Astrocyte (in vitro differentiated cells and primary cell): ENCODE measurements at regions not wholly inside any gene's neighbourhood (a gene's known extent, or its start where the extent isn't known, plus 50 kb on each side); places are given as distances from the start of the nearest gene placed in this dataset.

Experiments used
- DNase-seq: peaks from one replicate; pipeline ENCODE4 v3.0.0-alpha.2; 2010; ENCODE audit warnings: low read depth
- FAIRE-seq: peaks from 2 replicates; lab custom pipeline; 2011; peaks lifted over from hg19 to GRCh38; lab: Jason Lieb, UNC
- H2AFZ ChIP-seq: 2 replicates; pipeline ENCODE4 v1.6.0; 2012; ENCODE audit warnings: low read depth, low read length, inconsistent platforms
- H3K27ac ChIP-seq: 2 replicates; pipeline ENCODE4 v1.5.1; 2011; ENCODE audit warnings: low read depth, low read length, inconsistent platforms
- H3K27me3 ChIP-seq: 2 replicates; pipeline ENCODE4 v1.6.0; 2011; ENCODE audit warnings: low read length, inconsistent platforms; ENCODE audit not compliant: insufficient read depth
- H3K36me3 ChIP-seq: 2 replicates; pipeline ENCODE4 v1.5.1; 2011; ENCODE audit warnings: low read length, inconsistent platforms; ENCODE audit not compliant: insufficient read depth
- H3K4me1 ChIP-seq: 2 replicates; pipeline ENCODE4 v1.5.1; 2011; ENCODE audit warnings: low read length, inconsistent platforms; ENCODE audit not compliant: insufficient read depth
- H3K4me2 ChIP-seq: 2 replicates; pipeline ENCODE4 v1.6.0; 2012; ENCODE audit warnings: low read length, inconsistent platforms
- H3K4me3 ChIP-seq: 2 replicates; pipeline ENCODE4 v1.5.1; 2011; ENCODE audit warnings: low read depth, mild to moderate bottlenecking, low read length, inconsistent platforms; ENCODE audit not compliant: insufficient read depth
- H3K79me2 ChIP-seq: 2 replicates; pipeline ENCODE4 v1.6.0; 2012; ENCODE audit warnings: mild to moderate bottlenecking, low read length, inconsistent platforms; ENCODE audit not compliant: insufficient read depth
- H3K9ac ChIP-seq: 2 replicates; pipeline ENCODE4 v1.6.0; 2012; ENCODE audit warnings: mild to moderate bottlenecking, low read length, inconsistent platforms
- H3K9me3 ChIP-seq: 2 replicates; pipeline ENCODE4 v1.5.1; 2012; ENCODE audit warnings: low read depth, mild to moderate bottlenecking, low read length, inconsistent platforms; ENCODE audit not compliant: insufficient read depth
- H4K20me1 ChIP-seq: 2 replicates; pipeline ENCODE4 v1.6.0; 2012; ENCODE audit warnings: low read length, inconsistent platforms; ENCODE audit not compliant: insufficient read depth
- H3K27ac Mint-ChIP-seq: one replicate; pipeline ENCODE4 v1.8.0; 2021; ENCODE audit warnings: mild to moderate bottlenecking, mixed read lengths; ENCODE audit not compliant: unreplicated experiment
- H3K27me3 Mint-ChIP-seq: one replicate; pipeline ENCODE4 v1.8.0; 2021; ENCODE audit warnings: low read depth, mixed read lengths; ENCODE audit not compliant: unreplicated experiment
- H3K36me3 Mint-ChIP-seq: one replicate; pipeline ENCODE4 v1.8.0; 2021; ENCODE audit warnings: low read depth, mixed read lengths; ENCODE audit not compliant: unreplicated experiment
- H3K4me1 Mint-ChIP-seq: one replicate; pipeline ENCODE4 v1.8.0; 2021; ENCODE audit warnings: low read depth, mixed read lengths; ENCODE audit not compliant: unreplicated experiment
- H3K4me3 Mint-ChIP-seq: one replicate; pipeline ENCODE4 v1.8.0; 2021; ENCODE audit warnings: mild to moderate bottlenecking, moderate library complexity, mixed read lengths; ENCODE audit not compliant: unreplicated experiment
- H3K9me3 Mint-ChIP-seq: one replicate; pipeline ENCODE4 v1.8.0; 2021; ENCODE audit warnings: mild to moderate bottlenecking, mixed read lengths; ENCODE audit not compliant: unreplicated experiment
- EZH2 ChIP-seq: IDR thresholded peaks from 2 replicates; pipeline ENCODE4 v1.6.1; 2012; ENCODE audit warnings: mild to moderate bottlenecking, low read length, inconsistent platforms; ENCODE audit not compliant: insufficient read depth
- TF ChIP-seq, protein P1 (sequence below): IDR thresholded peaks from 2 replicates; pipeline ENCODE4 v1.5.1; 2011; ENCODE audit warnings: low read depth, mild to moderate bottlenecking, inconsistent platforms, low read length, moderate library complexity; ENCODE audit not compliant: insufficient read depth

DNA sequence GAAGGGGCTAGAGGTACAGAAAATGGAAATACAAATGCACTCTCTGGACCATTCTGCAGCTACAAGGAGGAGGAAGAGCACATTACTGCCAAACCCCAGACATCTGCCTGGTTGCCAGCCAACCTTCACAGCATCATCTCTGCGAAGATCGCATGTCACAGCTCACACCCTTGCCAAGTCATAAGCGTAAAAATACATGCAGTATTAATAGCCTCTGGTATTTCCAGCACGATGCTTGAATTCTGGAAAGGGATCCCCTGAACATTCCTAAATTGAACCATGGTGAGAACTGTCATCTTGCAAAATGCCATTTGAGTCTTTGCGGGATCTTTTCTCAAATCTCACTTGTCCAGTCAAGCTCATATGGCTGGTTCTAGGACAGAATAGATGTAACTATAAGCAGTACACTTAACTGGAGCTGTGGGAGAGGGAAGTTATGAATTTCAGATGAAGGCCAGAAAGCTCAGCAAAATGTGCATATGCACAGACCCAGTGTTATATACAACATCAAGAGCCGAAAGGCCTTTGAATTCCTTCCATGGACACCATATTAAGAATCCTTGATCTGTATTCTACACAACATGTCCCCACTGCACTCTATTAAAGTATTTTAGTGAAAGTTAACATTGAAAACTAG lies 211.6 kb downstream of the DUSP6 start:
- H3K4me1 ChIP-seq = no peaks in the 10 kb centered on the region
- Mint-ChIP-seq H3K9me3 (no peaks in the 10 kb centered on the region), H3K4me1 (peaks cover 4% of the 10 kb centered on the region), H3K27ac (no peak overlapping the region), H3K27me3 (no peaks in the 10 kb centered on the region), H3K36me3 (no peaks in the 10 kb centered on the region), H3K4me3 (no peak overlapping the region)
- no peaks in the 10 kb centered on the region for H4K20me1 ChIP-seq
- H3K79me2 ChIP-seq = no peaks in the 10 kb centered on the region
- H3K36me3 ChIP-seq = no peaks in the 10 kb centered on the region
- H3K9ac ChIP-seq = no peak overlapping the region
- H3K27ac ChIP-seq = no peak overlapping the region
- DNase-seq (peak; percentile 52), FAIRE-seq (peak; percentile 9)
- H2AFZ ChIP-seq = no peak overlapping the region
- no peaks in the 10 kb centered on the region for H3K27me3 ChIP-seq
- no peak for TF ChIP-seq EZH2
- TF ChIP-seq, protein P1, sequence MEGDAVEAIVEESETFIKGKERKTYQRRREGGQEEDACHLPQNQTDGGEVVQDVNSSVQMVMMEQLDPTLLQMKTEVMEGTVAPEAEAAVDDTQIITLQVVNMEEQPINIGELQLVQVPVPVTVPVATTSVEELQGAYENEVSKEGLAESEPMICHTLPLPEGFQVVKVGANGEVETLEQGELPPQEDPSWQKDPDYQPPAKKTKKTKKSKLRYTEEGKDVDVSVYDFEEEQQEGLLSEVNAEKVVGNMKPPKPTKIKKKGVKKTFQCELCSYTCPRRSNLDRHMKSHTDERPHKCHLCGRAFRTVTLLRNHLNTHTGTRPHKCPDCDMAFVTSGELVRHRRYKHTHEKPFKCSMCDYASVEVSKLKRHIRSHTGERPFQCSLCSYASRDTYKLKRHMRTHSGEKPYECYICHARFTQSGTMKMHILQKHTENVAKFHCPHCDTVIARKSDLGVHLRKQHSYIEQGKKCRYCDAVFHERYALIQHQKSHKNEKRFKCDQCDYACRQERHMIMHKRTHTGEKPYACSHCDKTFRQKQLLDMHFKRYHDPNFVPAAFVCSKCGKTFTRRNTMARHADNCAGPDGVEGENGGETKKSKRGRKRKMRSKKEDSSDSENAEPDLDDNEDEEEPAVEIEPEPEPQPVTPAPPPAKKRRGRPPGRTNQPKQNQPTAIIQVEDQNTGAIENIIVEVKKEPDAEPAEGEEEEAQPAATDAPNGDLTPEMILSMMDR = no peak
- no peaks in the 10 kb centered on the region for H3K9me3 ChIP-seq
- no peak overlapping the region for H3K4me2 ChIP-seq
- no peak overlapping the region for H3K4me3 ChIP-seq

DNA sequence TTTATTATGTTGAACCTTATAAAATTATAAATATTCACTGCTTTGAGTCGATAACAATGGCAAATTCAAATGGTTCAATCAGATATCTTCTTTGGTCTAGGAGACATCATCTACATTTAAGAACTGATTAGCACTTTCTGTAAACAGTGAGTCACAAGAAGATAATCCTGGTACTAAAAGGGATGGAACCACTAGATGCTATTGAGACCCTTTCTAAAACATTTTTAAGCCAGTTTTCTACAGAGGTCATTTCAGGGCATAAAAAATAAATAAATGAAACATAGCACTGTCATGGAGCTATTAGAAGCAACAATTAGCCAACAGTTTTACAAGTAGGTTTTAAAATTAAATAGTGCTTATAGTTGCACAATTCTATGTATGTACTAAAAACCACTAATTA lies 212.2 kb downstream of the DUSP6 start:
- no peak overlapping the region for H3K27ac Mint-ChIP-seq
- DNase-seq = no peak
- H3K79me2 ChIP-seq = no peaks in the 10 kb centered on the region

DNA sequence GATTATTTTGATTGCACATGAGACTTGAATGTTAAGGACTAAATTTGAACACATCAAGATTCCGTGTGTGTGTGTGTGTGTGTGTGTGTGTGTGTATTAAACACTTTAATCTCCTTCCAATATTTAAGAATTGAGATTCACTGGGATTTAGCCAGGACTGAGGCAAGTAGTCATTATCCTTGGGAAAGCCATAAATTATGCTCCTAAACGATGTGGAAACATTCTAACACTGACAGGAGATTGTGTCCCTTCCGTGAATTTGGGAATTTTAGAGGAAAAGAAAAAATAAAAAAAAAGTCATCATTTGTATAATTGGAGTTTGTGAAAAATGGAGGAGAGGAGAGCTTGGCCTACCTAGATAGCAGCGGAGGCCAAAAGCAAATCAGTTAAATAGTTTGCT lies 212.9 kb downstream of the DUSP6 start:
- Histone ChIP-seq H3K27me3 (no peaks in the 10 kb centered on the region), H3K4me2 (no peak overlapping the region), H2AFZ (no peak overlapping the region), H3K36me3 (no peaks in the 10 kb centered on the region), H3K27ac (no peak overlapping the region), H3K4me1 (no peaks in the 10 kb centered on the region), H3K9ac (no peak overlapping the region), H3K9me3 (no peaks in the 10 kb centered on the region), H4K20me1 (no peaks in the 10 kb centered on the region), H3K4me3 (no peak overlapping the region), H3K79me2 (no peaks in the 10 kb centered on the region)
- H3K27me3 Mint-ChIP-seq = no peaks in the 10 kb centered on the region
- H3K4me1 Mint-ChIP-seq = peaks cover 4% of the 10 kb centered on the region
- H3K27ac Mint-ChIP-seq = no peak overlapping the region
- H3K36me3 Mint-ChIP-seq = no peaks in the 10 kb centered on the region
- TF ChIP-seq, protein P1 = no peak
- no peak for TF ChIP-seq EZH2
- no peak for FAIRE-seq
- no peaks in the 10 kb centered on the region for H3K9me3 Mint-ChIP-seq
- no peak overlapping the region for H3K4me3 Mint-ChIP-seq
- DNase-seq = no peak

More for the DNA sequence above, 212.2 kb downstream of the DUSP6 start:
- Histone ChIP-seq H3K36me3 (no peaks in the 10 kb centered on the region), H3K4me1 (no peaks in the 10 kb centered on the region), H4K20me1 (no peaks in the 10 kb centered on the region), H3K27ac (no peak overlapping the region), H3K27me3 (no peaks in the 10 kb centered on the region), H2AFZ (no peak overlapping the region), H3K9me3 (no peaks in the 10 kb centered on the region), H3K4me3 (no peak overlapping the region), H3K4me2 (no peak overlapping the region), H3K9ac (no peak overlapping the region)
- no peaks in the 10 kb centered on the region for H3K36me3 Mint-ChIP-seq
- H3K27me3 Mint-ChIP-seq = no peaks in the 10 kb centered on the region
- no peak for TF ChIP-seq EZH2
- TF ChIP-seq, protein P1 = no peak
- H3K4me3 Mint-ChIP-seq = no peak overlapping the region
- H3K9me3 Mint-ChIP-seq = no peaks in the 10 kb centered on the region
- no peak for FAIRE-seq
- peaks cover 4% of the 10 kb centered on the region for H3K4me1 Mint-ChIP-seq
